Spleen (tissue), 7 donors: ENCODE measurements at regions not wholly inside any gene's neighbourhood (a gene's known extent, or its start where the extent isn't known, plus 50 kb on each side); places are given as distances from the start of the nearest gene placed in this dataset.

ENCODE experiments used
- CTCF ChIP-seq, 11 experiments: fragments of 200-600 bp in 7 of 11; fragments of 450-650 bp in 4 of 11; sonication (generic) in 4 of 11; IDR thresholded peaks in 8 of 11; conservative IDR thresholded peaks in 3 of 11; 1 replicate in 7 of 11; 2 replicates in 4 of 11; pipeline versions ENCODE4 v1.4.0 to v1.8.0; 2016 to 2021; ENCODE audit warnings: antibody characterized with exemption in 11 of 11, inconsistent platforms in 4 of 11, mild to moderate bottlenecking in 1 of 11
- POLR2AphosphoS5 ChIP-seq, 3 donors: sonication (generic); formaldehyde crosslinking; IDR thresholded peaks; one replicate each; pipeline ENCODE4 v1.5.1; 2017; ENCODE audit warnings: antibody characterized with exemption in 3 of 3
- donor health status: DM: no; HTN: no; CAD: no; lungs with moderate emphysema.
- donor health status: DM: no; HTN: no; CAD: no.
- donor health status: DM: no; HTN: no; CAD: no.

- TF ChIP-seq CTCF (IDR thresholded peaks at IDR 0.05 in 8 of 11, conservative IDR thresholded peaks at IDR 0.05 in 3 of 11) (no peak), POLR2AphosphoS5 (IDR thresholded peaks at IDR 0.05) (no peak)
These were observed 327.8 kb upstream of the ADGRB3 start for GRCh38 chr6:68307301-68307700.
